GM21526 (cell line): ENCODE measurements at regions not wholly inside any gene's neighbourhood (a gene's known extent, or its start where the extent isn't known, plus 50 kb on each side); places are given as distances from the start of the nearest gene placed in this dataset.

Experiments
- ATAC-seq: cut with Tn5 transposase; IDR thresholded peaks from one replicate; pipeline ENCODE4 v1.9.1; 2021; ENCODE audit warnings: moderate library complexity; ENCODE audit not compliant: unreplicated experiment, low FRiP score

DNA sequence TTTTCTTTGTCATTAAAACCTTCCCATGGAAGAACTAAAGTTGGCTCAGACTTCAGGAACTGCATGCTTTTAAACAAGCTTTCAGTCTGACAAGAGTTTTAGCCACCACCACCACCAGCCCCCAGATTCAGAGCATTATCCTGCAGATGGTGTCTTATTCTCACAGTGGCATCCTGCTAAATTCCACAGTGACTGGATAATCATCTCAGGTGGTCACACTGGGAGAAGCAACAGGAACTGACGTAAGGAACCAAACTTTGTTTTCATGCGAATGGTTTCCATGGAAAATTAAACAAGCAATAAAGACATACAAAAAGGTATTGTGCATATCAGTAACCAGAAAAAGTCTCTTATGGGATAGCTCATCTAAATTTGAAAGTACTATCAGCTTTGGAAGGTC lies 370.7 kb downstream of the FBXW7 start:
- no peak for ATAC-seq

DNA sequence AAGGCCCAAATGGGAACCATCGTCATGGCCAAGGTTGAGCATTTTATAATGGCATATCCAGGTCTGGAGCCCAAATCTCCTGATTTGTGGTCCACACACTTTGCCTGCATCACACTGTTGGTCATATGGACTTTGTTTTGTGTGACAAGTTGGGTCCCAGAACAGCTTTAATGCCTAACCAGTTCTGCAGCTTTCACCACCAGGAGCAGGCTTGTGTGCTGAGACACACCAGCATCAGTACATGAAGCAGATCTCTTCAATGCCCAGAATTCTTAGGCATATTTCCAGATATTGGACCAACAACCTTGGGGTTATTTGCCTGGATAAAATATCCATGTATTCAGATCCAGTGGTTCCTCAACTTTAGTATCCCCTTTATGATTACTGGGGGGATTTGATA lies 371.3 kb downstream of the FBXW7 start:
- no peak for ATAC-seq

DNA sequence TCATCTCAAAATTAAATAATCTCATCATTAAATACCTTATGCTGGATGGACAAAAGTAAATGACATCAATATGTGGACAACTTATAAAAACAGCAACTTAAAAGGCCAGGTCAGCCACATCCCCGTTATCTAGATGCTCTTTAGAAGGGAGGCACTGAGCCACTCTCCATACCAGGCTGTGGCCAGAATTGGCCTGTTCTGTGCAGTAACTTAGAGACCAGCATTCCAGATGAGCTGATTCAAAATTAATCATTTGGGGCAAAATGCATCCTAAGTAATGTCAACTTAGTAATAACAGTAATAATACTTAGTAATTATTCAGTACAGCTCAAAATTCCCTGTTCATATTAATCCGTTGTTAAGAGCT lies 373.6 kb downstream of the FBXW7 start:
- ATAC-seq = no peak

DNA sequence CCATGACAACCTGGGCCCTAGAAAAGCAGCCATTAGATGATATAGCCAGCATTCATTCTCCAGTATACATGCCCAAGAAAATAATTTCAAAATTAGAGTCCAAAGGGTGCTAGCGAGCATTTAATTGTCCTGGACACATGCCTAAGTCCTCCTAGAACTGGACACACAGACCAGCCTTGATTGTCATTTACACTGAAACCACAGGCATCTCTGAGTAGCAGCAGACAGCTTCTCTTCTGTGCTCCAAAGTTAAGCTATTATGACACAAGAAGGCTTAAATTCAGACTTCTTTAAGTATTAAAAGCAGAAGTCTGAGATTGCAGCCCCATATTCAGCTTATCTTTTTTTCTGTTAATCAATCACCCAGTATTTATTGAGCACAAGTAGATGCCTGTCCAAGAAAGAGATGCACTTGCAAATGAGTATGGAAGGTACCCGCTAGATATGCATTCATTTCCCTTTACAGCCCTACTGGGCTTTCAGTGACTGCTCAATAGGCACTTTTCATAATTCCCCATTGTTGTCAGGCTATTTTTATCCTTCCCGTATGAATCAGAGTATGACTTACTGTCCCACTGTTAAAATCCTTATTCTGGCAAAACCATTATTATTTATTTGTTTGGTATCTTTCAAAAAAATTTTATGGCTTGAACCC lies 374.1 kb downstream of the FBXW7 start:
- ATAC-seq = no peak

DNA sequence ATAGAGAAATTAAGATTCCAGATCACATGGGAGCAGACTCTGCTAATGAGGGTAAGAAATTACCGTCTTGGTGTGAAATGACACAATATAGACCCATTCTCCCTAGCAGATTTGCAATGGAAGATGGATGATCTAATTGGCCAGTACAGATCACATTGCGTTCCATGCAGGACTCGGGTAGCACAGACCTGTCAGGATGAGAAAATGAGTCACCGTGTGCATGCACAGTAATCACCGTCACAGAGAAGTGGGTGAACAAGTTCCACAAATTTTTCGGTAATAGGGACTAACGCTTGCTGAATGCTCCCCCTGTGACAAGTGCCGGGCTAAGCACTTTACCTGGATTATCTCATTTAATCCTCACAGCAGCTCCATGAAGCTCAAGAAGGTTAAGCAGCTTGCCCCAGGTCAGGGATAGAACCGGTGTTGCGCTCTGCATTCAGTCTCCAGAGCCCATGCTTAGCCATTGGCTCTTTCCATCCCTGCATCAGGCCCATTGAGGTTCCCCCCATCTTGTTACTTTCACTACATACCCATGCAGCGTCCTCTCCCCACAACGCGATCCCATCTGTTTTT lies 375.6 kb downstream of the FBXW7 start:
- ATAC-seq = no peak

DNA sequence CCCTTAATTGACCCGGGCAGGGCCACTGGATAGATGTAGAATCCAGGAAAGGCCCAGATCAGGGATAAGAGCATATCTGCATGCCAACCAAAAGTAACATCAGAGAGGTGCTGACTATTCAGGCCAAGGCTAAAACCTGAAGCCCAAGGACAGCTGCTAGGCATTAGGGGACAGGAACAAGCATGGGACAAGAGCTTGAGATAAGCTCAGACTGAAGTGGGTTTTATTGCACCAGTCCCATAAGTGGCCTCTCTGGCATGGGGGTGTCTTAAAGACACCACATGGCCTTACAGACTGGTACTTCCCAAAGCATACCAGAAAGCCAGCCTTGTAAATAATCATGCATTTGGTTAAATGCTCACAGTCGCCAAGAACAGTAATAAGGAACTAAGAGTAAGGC lies 376.1 kb downstream of the FBXW7 start:
- no peak for ATAC-seq

DNA sequence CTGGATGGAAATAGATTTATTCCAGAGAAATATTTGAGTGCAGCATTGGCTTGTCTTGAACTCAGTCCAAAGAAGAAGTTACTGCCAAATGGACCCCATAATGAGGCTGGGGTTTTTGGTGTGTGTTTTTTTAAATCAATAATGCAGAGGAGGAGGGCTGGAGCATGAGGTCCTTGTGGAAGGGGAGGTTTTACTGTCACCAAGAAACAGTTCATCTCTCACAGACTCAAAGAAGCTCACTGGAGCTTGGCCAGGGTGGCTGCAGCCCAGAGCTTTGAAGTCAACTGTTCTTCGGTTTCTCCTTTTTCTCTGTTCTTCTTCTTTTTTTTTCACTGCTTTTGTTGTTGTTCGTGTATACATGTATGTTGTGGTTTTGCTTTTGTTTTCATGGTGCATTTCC lies 377.7 kb downstream of the FBXW7 start:
- ATAC-seq = no peak

DNA sequence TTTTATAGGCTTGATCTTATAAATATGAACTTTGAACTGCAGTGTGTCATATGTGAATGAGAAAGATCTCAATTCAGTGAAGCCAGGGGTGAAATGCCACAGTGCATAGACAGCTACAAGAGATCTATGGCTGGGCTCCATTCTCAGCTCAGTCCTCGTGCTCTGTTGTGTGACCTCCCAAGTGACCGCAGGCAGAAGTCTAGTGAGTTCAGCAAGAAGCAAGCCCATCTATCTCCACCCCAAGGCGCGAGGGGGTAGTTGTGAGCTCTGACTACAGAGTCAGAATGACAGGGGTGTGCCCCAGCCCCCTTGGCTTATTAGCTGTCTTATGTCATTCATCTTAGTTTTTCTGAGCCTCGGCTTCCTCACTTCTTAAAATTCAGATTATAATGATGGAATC lies 378.3 kb downstream of the FBXW7 start:
- ATAC-seq = no peak

DNA sequence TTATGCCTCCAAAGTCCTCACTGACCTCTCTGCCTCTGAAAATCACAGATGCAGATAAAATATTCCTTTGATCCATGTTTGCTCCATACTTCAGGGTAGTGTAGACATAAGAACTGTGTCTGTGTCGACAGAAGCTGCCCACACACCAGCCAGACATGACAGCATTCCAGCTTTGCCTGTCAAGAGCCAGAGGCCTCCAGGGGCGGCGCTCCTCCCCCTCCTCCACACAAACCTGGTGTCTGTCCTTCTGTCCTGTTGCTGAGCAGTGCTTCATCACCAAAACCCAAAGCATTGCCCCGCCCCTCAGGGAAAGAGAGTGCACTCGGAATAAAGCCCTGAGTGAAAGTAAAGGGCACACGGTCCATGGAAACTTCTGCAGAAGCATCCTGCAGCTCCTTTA lies 379.4 kb downstream of the FBXW7 start:
- ATAC-seq = no peak

DNA sequence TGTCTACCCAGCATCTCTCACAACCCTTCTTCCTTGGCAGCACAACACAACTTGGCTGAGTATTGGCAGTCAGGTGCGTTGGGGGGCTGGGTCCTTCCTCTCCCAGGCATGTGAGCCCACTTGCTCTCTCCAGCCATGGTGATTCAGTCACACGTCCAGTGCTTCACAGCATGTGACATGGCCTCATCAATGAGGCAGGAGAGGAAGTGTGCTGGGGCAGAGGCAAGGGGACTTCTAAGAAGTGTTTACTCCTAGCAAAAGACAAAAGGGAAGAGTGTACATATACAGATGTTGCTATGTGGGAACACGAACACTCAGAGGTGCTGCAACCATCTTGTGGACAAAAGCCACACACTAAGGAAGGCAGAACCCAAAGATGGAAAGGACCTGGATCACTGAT lies 380.8 kb downstream of the FBXW7 start:
- ATAC-seq = no peak

DNA sequence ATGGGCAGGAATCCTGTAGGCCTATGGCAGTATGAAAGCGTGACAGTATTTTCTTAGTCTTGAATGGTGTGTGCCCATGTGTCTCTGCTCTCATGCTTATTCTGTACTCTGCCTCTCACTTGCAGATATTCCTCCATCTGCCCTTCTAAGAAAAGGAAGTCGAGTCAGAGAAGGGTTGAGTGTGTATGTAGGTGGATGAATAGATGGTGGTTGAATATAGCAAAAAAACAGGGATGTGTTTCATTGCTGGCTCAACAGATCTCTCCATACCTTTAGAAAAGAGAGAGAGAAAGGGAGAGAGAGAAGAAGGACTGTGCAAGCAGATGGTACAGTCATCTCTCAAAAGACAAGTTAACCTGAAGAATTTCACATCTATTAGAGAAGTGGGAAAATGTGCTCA lies 381.5 kb downstream of the FBXW7 start:
- ATAC-seq = no peak

DNA sequence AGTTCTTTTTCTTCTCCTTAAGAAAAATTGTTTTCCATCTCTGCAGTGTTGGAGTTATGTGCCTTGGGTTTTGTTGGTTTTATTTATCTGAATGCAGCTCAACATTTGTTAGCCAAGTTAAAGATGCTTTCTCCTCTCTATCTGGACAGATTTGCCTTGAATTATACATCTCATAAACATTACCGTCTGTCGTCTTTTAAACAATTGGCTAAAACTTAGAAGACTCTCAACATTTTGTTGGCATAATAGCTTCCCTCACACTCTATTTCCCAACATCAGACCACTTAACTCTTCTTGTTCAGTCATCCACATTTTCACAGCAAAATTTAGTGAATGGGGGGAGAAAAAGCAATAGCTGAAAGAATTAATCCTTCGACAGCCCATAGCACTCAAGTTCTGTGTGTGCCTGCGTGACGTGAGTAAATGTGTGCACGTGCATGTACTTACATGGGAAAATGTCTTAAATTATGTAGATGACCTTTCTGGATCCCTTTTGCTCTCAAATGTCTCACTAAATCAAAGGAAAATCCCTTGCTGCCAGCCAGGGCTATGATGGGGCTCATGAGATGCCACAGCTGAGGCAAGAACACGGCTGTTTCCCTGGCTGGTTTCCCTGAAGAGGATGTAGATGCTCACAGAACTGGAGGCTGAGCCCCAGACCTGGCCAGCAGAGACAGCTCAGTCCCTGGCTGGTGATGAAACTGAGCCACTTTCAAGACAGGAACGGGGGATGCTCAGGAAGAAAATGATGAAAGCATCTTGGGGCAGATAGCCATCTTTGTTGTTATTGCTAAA lies 382.2 kb downstream of the FBXW7 start:
- no peak for ATAC-seq

DNA sequence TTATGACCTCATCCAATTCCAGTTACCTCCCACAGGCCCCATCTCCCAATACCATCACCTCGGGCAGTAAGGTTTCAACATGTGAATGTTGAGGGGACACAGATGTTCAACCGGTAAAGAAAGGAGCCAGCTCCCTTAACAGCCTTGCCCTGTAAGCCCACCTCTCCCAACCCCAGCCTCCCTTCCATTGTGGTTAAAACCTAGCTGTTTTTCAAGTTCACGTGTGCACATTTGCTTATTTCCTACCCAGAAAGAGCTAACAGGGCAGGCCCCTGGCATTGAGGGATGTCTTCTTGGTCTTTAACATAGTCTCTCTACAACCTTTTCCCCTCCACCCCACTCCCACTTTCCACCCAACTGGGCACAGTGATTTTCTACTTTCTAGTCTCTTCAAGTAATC lies 385.7 kb downstream of the FBXW7 start:
- no peak for ATAC-seq

DNA sequence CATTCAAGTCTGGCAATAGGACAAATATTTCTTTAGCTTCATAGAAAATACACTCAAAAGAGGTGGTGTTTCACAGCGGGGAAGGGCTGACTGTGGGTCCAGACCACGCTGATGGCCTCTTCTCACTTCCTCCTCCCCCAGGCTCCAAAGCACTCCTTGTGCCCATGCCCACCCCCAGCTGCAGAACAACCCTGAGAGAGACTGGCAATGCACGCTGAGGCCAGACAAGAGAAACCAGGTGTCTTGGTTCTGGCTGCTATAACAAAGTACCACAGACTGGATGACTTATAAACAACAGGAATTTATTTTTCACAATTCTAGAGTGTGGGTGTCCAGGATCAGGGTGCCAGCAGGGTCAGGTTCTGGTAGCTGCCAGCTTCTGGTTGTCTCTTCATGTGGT lies 386.1 kb downstream of the FBXW7 start:
- no peak for ATAC-seq

DNA sequence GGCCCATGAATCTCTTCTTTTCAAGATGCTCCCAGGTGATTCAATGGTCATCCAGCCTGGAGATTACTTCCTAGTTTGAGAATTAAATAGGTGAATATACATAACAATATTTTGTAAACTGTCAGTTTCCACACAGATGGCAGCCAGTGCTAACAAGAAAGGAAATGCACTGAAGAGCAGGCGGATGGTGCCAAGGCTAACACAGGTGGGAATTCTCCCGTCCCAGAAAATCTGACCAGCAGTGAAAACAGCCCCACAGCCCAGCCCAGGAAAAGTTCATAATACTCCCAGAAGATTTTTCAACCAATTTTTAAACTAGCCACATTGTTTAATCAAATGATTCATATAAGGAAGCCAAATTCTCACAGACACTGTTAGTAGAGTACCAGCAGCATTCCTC lies 387.2 kb upstream of the GATB start:
- ATAC-seq = no peak

DNA sequence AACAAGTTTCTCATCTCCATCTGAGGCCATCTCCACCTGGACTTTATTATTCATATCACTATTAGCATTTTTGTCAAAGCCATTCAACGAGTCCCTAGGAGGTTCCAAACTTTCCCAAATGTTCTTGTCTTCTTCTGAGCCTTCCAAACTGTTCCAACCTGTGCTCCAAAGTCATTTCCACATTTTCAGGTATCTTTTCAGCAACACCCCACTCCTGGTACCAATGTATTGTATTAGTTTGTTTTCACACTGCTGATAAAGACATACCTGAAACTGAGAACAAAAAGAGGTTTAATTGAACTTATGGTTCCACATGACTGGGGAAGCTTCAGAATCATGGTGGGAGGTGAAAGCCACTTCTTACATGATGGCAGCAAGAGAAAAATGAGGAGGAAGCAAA lies 385.4 kb upstream of the GATB start:
- ATAC-seq = no peak

DNA sequence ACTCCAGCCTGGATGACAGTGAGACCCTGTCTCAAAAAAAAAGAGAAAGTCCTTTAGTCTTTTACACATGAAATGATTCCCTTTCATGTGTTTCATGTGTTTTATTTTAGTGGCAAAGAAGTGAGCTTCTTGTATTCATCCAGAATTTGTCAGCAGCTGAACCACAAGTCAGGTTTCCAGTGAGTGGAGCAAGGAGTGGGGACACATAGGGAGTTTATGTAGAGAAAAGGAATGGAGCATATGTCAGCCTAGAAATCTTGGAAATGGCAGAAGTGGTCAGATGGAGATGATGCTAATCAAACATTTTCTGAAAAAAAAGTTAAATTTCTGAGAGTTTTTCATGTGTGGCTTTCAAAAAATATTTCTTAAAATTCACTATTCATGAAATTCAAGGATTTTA lies 383.0 kb upstream of the GATB start:
- ATAC-seq = no peak

DNA sequence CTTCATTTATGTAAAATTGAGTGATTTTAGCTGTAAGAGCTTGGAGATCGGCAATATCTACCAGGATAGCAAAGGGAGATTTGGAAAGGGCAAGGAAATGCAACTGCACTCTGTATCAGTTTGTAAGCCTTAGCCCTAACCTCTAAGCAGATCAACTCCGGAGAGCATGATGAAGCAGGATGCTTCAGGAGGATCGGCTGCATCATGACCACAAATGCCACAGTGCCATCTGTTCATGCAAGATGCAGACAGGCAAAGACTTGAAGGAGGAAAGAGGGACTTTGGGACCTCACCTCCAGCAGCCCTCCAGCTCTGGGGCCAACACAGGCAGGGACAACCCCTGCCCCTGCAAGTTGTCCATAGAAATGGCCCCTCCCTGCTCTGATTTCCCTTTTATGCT lies 377.6 kb upstream of the GATB start:
- ATAC-seq = no peak

DNA sequence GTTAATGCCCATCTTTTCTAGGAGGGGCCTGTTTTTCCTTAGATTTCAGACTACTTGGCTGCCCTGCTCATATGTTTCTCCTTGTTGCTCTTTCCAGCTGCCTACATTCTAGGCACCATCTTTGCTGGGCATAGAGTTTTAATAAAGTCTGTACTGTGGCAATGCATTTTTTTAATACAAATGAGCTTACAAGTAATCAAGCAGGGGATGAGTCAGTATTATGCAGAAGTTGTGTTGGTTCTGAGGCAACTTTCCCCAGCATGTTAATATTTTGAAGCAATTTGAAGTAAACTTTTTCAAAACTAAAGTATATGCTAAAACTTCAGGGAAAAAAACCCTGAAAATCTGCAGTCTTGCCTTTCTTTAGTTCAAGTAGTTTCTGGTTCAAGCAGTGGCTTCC lies 372.0 kb upstream of the GATB start:
- ATAC-seq = no peak

DNA sequence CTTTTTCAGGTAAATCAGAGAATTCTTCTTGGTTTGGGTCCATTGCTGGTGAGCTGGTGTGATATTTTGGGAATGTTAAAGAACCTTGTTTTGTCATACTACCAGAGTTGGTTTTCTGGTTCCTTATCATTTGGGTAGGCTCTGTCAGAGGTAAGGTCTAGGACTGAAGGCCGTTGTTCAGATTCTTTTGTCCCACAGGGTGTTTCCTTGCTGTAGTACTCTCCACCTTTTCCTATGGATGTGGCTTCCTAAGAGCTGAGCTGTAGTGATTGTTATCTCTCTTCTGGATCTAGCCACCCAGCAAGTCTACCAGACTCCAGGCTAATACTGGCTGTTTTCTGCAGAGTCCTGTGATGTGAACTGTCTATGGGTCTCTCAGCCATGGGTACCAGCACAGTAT lies 367.5 kb upstream of the GATB start:
- no peak for ATAC-seq

DNA sequence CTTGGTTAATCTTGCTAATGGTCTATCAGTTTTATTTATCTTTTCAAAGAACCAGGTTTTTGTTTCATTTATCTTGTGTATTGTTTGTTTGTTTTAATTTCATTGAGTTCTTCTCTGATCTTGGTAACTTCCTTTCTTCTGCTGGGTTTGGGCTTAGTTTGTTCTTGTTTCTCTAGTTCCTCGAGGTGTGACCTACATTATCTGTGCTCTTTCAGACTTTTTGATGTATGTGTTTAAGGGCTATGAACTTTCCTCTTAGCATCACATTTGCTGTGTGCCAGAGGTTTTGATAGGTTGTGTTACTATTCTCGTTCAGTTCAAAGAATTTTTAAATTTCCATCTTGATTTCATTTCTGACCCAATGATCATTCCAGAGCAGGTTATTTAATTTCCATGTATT lies 365.4 kb upstream of the GATB start:
- no peak for ATAC-seq
